SU-DHL-6 (cell line): ENCODE measurements at regions not wholly inside any gene's neighbourhood (a gene's known extent, or its start where the extent isn't known, plus 50 kb on each side); places are given as distances from the start of the nearest gene placed in this dataset.

Experiments
- H2AFZ ChIP-seq: fragments of 200-600 bp; sonication (generic); 2 replicates; pipeline ENCODE4 v1.6.1; 2014; ENCODE audit warnings: low read depth, mild to moderate bottlenecking, moderate library complexity, mixed read lengths, antibody characterized with exemption, low read length; ENCODE audit not compliant: severe bottlenecking
- H3F3A ChIP-seq: fragments of 200-600 bp; shearing (Covaris generic); 2 replicates; pipeline ENCODE4 v1.6.0; 2016; ENCODE audit warnings: antibody characterized with exemption, mild to moderate bottlenecking; ENCODE audit not compliant: insufficient read depth
- H3K27ac ChIP-seq: fragments of 200-600 bp; sonication (generic); 2 replicates; pipeline ENCODE4 v1.5.1; 2016; ENCODE audit warnings: low read depth, mild to moderate bottlenecking, low read length, moderate library complexity, mixed read lengths
- H3K27me3 ChIP-seq: fragments of 200-600 bp; sonication (generic), shearing (Covaris generic); 2 replicates; pipeline ENCODE4 v1.6.0; 2014; ENCODE audit warnings: mild to moderate bottlenecking, low read length
- H3K36me3 ChIP-seq: fragments of 200-600 bp; sonication (generic); 2 replicates; pipeline ENCODE4 v1.6.1; 2014; ENCODE audit warnings: mild to moderate bottlenecking, low read length, mixed read lengths
- H3K4me2 ChIP-seq: fragments of 300-600, 200-600 bp; shearing (Covaris generic), sonication (generic); 2 replicates; pipeline ENCODE4 v1.6.0; 2014; ENCODE audit warnings: low read length, low read depth, mild to moderate bottlenecking; ENCODE audit not compliant: poor library complexity, severe bottlenecking
- H3K4me3 ChIP-seq: fragments of 200-600 bp; sonication (generic); 2 replicates; pipeline ENCODE4 v1.5.1; 2014; ENCODE audit warnings: antibody characterized with exemption, low read length, mild to moderate bottlenecking, mixed read lengths; ENCODE audit not compliant: insufficient read depth, poor library complexity, severe bottlenecking
- H3K79me2 ChIP-seq: fragments of 200-600 bp; sonication (generic); 2 replicates; pipeline ENCODE4 v1.6.1; 2014; ENCODE audit warnings: mild to moderate bottlenecking, low read length, moderate library complexity; ENCODE audit not compliant: insufficient read depth
- H3K9ac ChIP-seq: fragments of 200-600 bp; sonication (generic); 2 replicates; pipeline ENCODE4 v1.7.0; 2014; ENCODE audit warnings: mild to moderate bottlenecking, low read length
- H3K9me2 ChIP-seq: fragments of 200-600 bp; sonication (generic); replicated peaks from 2 replicates; pipeline ENCODE4 v1.6.1; 2014; ENCODE audit warnings: low read length; ENCODE audit not compliant: insufficient read depth
- H3K9me3 ChIP-seq: fragments of 200-600 bp; sonication (generic); 2 replicates; pipeline ENCODE4 v1.6.1; 2014; ENCODE audit warnings: low read length, mixed read lengths; ENCODE audit not compliant: insufficient read depth
- H4K20me1 ChIP-seq: fragments of 200-600 bp; sonication (generic); 2 replicates; pipeline ENCODE4 v1.6.1; 2014; ENCODE audit warnings: low read depth, mild to moderate bottlenecking, antibody characterized with exemption, low read length, moderate library complexity, mixed read lengths
- CTCF ChIP-seq: fragments of 200-600 bp; sonication (generic); IDR thresholded peaks from one replicate; pipeline ENCODE4 v1.5.1; 2017; ENCODE audit warnings: antibody characterized with exemption, mild to moderate bottlenecking, low read length, moderate library complexity; ENCODE audit not compliant: insufficient read depth, poor library complexity, severe bottlenecking
- EZH2phosphoT487 ChIP-seq: fragments of 200-600 bp; sonication (generic), shearing (Covaris generic); conservative IDR thresholded peaks from 2 replicates; pipeline ENCODE4 v1.6.1; 2018; ENCODE audit warnings: mild to moderate bottlenecking, antibody characterized with exemption, low read length, moderate library complexity, mixed read lengths

- no peaks in the 10 kb centered on the region for H3K27me3 ChIP-seq
- H3K79me2 ChIP-seq: no peaks in the 10 kb centered on the region
Measured at GRCh38 chr5:68476854-68477253, 261.3 kb downstream of the PIK3R1 start.

GRCh38 chr5:68478301-68479095, 262.9 kb downstream of the PIK3R1 start:
- Histone ChIP-seq H3K4me2 (no peak overlapping the region), H3K9me3 (no peaks in the 10 kb centered on the region), H3K27me3 (no peaks in the 10 kb centered on the region), H3K9me2 (no peaks in the 10 kb centered on the region), H3F3A (no peaks in the 10 kb centered on the region), H3K79me2 (no peaks in the 10 kb centered on the region), H2AFZ (no peak overlapping the region), H3K4me3 (no peak overlapping the region), H3K9ac (no peak overlapping the region), H4K20me1 (no peaks in the 10 kb centered on the region), H3K36me3 (no peaks in the 10 kb centered on the region), H3K27ac (no peak overlapping the region)
- TF ChIP-seq EZH2phosphoT487 (no peak), CTCF (no peak)

More at GRCh38 chr5:68476854-68477253, 261.3 kb downstream of the PIK3R1 start:
- H3K9ac ChIP-seq: no peak overlapping the region
- no peaks in the 10 kb centered on the region for H3K9me3 ChIP-seq
- H2AFZ ChIP-seq: no peak overlapping the region
- no peak overlapping the region for H3K4me3 ChIP-seq
- H3K36me3 ChIP-seq: no peaks in the 10 kb centered on the region
- no peak overlapping the region for H3K4me2 ChIP-seq
- no peaks in the 10 kb centered on the region for H3K9me2 ChIP-seq
- H3F3A ChIP-seq: no peaks in the 10 kb centered on the region
- H4K20me1 ChIP-seq: no peaks in the 10 kb centered on the region
- H3K27ac ChIP-seq: no peak overlapping the region
- no peak for TF ChIP-seq EZH2phosphoT487
- TF ChIP-seq CTCF: no peak

GRCh38 chr5:68479524-68479923, 264.0 kb downstream of the PIK3R1 start:
- H3K4me3 ChIP-seq: no peak overlapping the region
- no peak overlapping the region for H3K4me2 ChIP-seq
- no peaks in the 10 kb centered on the region for H3K27me3 ChIP-seq
- no peaks in the 10 kb centered on the region for H3K79me2 ChIP-seq
- no peaks in the 10 kb centered on the region for H3K9me2 ChIP-seq
- no peak for TF ChIP-seq CTCF
- TF ChIP-seq EZH2phosphoT487: no peak
- no peaks in the 10 kb centered on the region for H3K9me3 ChIP-seq
- no peak overlapping the region for H2AFZ ChIP-seq
- no peaks in the 10 kb centered on the region for H3F3A ChIP-seq
- H3K27ac ChIP-seq: no peak overlapping the region
- no peaks in the 10 kb centered on the region for H4K20me1 ChIP-seq
- H3K36me3 ChIP-seq: no peaks in the 10 kb centered on the region
- no peak overlapping the region for H3K9ac ChIP-seq
